BLaER1 treated with 17β-estradiol and CSF1 and Interleukin-3, amounts not matched to agents 10 nM and 100 nM (cell line): ENCODE measurements at regions not wholly inside any gene's neighbourhood (a gene's known extent, or its start where the extent isn't known, plus 50 kb on each side); places are given as distances from the start of the nearest gene placed in this dataset.

Experiments used
- H3K27ac ChIP-seq, 11 experiments: shearing (Covaris generic); formaldehyde crosslinking; 2 replicates each; pipeline ENCODE4 v1.8.1; 2022
- H3K27me3 ChIP-seq, 11 experiments: shearing (Covaris generic); formaldehyde crosslinking; 2 replicates each; pipeline ENCODE4 v1.8.1; 2022
- H3K36me3 ChIP-seq, 11 experiments: shearing (Covaris generic); formaldehyde crosslinking; 2 replicates each; pipeline ENCODE4 v1.8.1; 2022
- H3K4me1 ChIP-seq, 10 experiments: shearing (Covaris generic); formaldehyde crosslinking; 2 replicates each; pipeline ENCODE4 v1.8.1; 2022
- H3K4me2 ChIP-seq, 11 experiments: shearing (Covaris generic); formaldehyde crosslinking; 2 replicates each; pipeline ENCODE4 v1.8.1; 2022
- H3K4me3 ChIP-seq, 10 experiments: shearing (Covaris generic); formaldehyde crosslinking; 2 replicates each; pipeline ENCODE4 v1.8.1; 2022
- H3K9ac ChIP-seq, 11 experiments: shearing (Covaris generic); formaldehyde crosslinking; 2 replicates each; pipeline ENCODE4 v1.8.1; 2022
- H3K9me3 ChIP-seq, 11 experiments: shearing (Covaris generic); formaldehyde crosslinking; replicated peaks in 1 of 11; 2 replicates each; pipeline ENCODE4 v1.8.1; 2022
- H4K20me1 ChIP-seq, 11 experiments: shearing (Covaris generic); formaldehyde crosslinking; 2 replicates each; pipeline ENCODE4 v1.8.1; 2022
- Cebpa-rat ChIP-seq, 11 experiments: shearing (Covaris generic); IDR thresholded peaks; 2 replicates each; pipeline ENCODE4 v1.8.1; 2022

DNA sequence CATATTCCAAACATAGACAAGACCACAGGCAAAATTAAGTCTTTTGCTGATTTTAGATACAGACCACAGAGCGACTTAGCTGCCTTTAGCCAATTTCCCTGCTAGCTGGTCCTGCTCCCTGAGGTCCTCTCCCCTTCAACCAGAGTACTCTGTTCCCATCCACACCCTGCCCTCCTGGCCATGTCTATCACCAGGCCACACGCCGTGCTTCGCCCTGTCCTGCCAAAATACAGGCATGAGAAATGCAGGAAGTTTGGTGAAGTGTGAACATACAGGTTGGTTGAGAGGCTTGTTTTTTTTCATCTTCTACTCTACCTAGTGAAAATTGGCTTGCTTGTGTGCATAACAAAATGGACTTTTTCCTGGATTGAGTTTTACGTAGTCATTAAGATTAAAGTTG, 226.2 kb upstream of the TENM3 start:
- Histone ChIP-seq H3K4me3 (no peak overlapping the region), H3K27ac (no peak overlapping the region), H4K20me1 (no peaks in the 10 kb centered on the region), H3K36me3 (no peaks in the 10 kb centered on the region), H3K9me3 (no peaks in the 10 kb centered on the region), H3K4me2 (no peak overlapping the region), H3K27me3 (no peaks in the 10 kb centered on the region), H3K9ac (no peak overlapping the region), H3K4me1 (peaks cover 0 to 8% (median 4%) of the 10 kb centered on the region in 10 experiments; a peak in 9 of 20 replicates)
- TF ChIP-seq Cebpa-rat (IDR thresholded peaks at IDR 0.05): no peak

DNA sequence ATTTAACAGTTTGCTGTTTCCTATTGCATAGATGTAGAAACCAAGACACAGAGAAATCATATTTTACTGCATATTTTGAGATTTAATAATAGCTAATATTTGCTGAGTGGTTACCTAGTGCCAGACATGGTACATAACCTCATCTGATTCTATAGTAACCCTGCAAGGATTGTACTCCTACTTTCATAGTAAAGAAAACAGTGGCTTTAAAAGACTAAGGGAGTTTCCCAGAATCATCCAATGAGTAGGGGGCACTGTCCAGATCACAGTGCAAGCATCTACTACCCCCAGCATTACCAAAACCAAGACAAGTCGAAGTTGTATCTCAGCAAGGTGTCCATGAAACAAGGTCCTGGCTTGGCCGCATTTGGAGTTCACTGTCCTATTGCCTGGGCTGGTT, 224.5 kb upstream of the TENM3 start:
- no peak overlapping the region for H3K9ac ChIP-seq
- H3K9me3 ChIP-seq: no peaks in the 10 kb centered on the region
- no peak overlapping the region for H3K27ac ChIP-seq
- no peaks in the 10 kb centered on the region for H3K36me3 ChIP-seq
- no peak overlapping the region for H3K4me3 ChIP-seq
- H3K27me3 ChIP-seq: no peaks in the 10 kb centered on the region
- no peak for TF ChIP-seq Cebpa-rat (IDR thresholded peaks at IDR 0.05)
- H3K4me2 ChIP-seq: peak overlapping the region in 4 of 11 experiments; percentile 16 to 42 (median 38); a peak in 5 of 22 replicates
- no peaks in the 10 kb centered on the region for H4K20me1 ChIP-seq
- H3K4me1 ChIP-seq: peaks cover 0 to 8% (median 4%) of the 10 kb centered on the region in 10 experiments; a peak in 9 of 20 replicates

DNA sequence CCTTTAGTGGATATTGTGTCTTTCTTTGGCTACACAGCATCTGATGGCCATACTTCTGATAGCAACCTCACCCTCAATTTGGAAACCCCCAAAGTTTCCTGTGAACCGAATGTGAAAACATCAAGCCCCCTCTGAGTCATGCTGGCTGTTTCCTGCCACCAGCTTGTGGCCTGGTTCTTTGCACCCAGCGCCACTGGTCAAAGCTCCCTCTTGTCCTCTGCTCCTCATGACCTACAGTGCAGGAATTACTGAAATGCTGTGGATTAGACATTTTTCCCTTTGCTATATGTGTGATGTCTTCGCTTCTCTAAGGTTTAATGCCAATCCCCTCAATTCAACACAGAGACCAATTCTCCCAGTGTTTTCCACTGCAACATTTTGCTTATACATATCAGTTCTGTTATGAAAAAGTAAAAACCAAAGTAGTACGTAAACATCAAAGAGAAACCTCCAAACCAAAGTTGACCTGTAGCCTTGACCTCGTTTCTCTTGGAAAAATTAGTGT, 224.0 kb upstream of the TENM3 start:
- Histone ChIP-seq H3K4me1 (peaks cover 0 to 8% (median 4%) of the 10 kb centered on the region in 10 experiments; a peak in 9 of 20 replicates), H3K4me3 (no peak overlapping the region), H3K27me3 (no peaks in the 10 kb centered on the region), H4K20me1 (no peaks in the 10 kb centered on the region), H3K27ac (no peak overlapping the region), H3K9me3 (no peaks in the 10 kb centered on the region), H3K36me3 (no peaks in the 10 kb centered on the region), H3K9ac (no peak overlapping the region), H3K4me2 (peak overlapping the region in 4 of 11 experiments; percentile 16 to 42 (median 38); a peak in 5 of 22 replicates)
- TF ChIP-seq Cebpa-rat (IDR thresholded peaks at IDR 0.05): no peak

DNA sequence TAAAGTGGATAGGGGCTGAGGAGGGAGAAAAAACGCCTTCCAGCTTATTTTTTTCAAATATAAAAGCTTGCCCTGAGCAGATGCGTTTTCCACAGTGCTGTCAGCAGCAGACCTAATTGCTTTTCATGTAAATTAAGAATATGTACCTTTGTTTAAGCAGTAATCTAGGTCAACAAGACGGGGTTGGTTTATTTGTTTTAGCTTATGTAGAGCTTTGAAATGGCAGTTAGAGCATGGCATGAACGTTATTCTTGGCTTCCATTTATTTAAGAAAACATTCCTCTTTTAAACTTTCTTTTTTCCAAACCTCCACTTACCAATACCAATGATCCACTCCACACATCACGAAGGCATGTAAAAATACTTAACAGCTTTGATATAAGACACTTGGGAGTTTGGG, 220.3 kb upstream of the TENM3 start:
- peaks cover 0 to 8% (median 4%) of the 10 kb centered on the region in 10 experiments; a peak in 9 of 20 replicates for H3K4me1 ChIP-seq
- TF ChIP-seq Cebpa-rat (IDR thresholded peaks at IDR 0.05): no peak
- H3K9me3 ChIP-seq: peaks cover 10 to 17% (median 12%) of the 10 kb centered on the region in 11 experiments; a peak in 20 of 22 replicates
- H3K27ac ChIP-seq: no peak overlapping the region
- H3K27me3 ChIP-seq: no peaks in the 10 kb centered on the region
- H3K9ac ChIP-seq: no peak overlapping the region
- H4K20me1 ChIP-seq: no peaks in the 10 kb centered on the region
- no peak overlapping the region for H3K4me2 ChIP-seq
- no peak overlapping the region for H3K4me3 ChIP-seq
- H3K36me3 ChIP-seq: no peaks in the 10 kb centered on the region

DNA sequence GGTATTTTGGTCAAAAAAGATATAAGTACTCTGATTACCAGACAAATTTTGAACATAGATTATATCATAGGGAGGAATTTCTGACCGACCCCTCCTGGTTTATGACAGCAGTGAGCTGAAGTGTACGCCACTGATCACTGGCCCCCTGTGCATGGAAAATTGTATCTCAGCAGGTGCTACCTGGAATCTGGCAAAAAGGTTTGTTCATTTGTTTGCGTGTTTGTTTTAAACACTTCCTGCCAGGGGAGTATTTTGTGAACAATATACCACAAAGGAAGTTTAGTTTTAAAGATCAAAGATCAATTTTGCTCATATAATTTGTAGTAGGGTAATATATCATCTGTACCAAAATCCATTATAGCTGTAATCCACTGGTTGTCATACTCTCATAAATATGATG, 219.7 kb upstream of the TENM3 start:
- Histone ChIP-seq H3K27me3 (no peaks in the 10 kb centered on the region), H3K4me3 (no peak overlapping the region), H4K20me1 (no peaks in the 10 kb centered on the region), H3K9ac (no peak overlapping the region), H3K27ac (no peak overlapping the region), H3K4me1 (peaks cover 0 to 8% (median 4%) of the 10 kb centered on the region in 10 experiments; a peak in 9 of 20 replicates), H3K4me2 (no peak overlapping the region), H3K9me3 (peaks cover 10 to 17% (median 12%) of the 10 kb centered on the region in 11 experiments; a peak in 20 of 22 replicates), H3K36me3 (no peaks in the 10 kb centered on the region)
- TF ChIP-seq Cebpa-rat (IDR thresholded peaks at IDR 0.05): no peak

DNA sequence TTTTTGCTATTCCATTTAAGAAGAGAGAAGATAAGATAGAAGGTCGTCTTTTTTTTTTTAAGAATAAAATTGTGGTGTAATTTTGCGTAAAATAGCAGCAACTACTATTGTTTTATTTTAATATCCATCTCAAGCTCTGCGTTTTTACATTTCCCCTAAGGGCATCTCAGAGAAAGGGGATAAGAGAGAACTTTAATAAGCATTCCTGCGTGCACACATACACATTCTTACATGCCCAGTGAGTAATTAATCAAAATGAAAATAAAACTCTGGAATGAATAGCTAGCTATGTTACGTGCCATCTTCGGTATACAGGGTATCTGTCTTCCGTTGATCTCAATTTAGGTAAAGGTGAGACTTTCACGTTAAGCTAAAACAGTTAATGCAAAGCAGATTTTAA, 200.3 kb upstream of the TENM3 start:
- H3K27ac ChIP-seq: no peak overlapping the region
- no peaks in the 10 kb centered on the region for H4K20me1 ChIP-seq
- no peaks in the 10 kb centered on the region for H3K4me1 ChIP-seq
- TF ChIP-seq Cebpa-rat (IDR thresholded peaks at IDR 0.05): no peak
- H3K4me3 ChIP-seq: no peak overlapping the region
- H3K36me3 ChIP-seq: no peaks in the 10 kb centered on the region
- no peaks in the 10 kb centered on the region for H3K9me3 ChIP-seq
- no peak overlapping the region for H3K4me2 ChIP-seq
- no peaks in the 10 kb centered on the region for H3K27me3 ChIP-seq
- H3K9ac ChIP-seq: no peak overlapping the region

DNA sequence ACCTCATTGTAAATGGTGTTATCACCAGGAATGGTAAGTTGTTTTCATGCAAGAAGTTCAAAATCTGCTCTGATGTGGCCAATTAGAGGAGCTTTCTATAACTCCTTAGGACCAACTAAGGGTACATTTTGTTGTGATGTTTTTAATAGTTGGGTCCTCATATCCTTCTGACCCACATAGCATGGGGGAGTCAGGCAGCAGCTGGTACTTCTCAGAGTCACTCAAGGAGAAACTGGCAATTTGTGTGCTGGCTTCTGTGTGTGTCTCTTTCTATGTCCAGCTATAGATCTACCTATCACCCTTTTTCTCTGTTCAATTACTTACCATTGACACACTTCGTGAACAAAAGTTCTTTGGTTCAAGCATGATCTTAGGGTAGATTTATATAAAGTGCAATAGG, 194.3 kb upstream of the TENM3 start:
- no peaks in the 10 kb centered on the region for H3K9me3 ChIP-seq

DNA sequence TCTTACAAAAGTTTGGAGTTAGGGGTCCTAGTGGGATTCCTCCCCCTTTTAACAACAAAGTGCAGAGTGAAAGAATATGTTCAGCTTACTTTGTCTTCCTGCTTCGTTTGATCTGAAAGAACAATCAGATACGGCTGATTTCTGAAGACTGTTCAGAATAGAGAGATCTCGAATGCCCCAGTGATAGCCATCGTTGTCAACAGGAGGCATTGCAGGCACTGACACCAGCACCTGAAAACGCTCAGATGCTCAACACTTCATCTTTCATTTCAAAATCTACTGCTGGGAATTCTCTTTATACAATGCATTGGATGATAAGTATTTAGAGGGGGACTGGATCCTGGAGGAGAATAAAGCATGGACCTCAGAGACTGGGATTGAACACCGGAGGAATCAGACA, 186.3 kb upstream of the TENM3 start:
- Histone ChIP-seq H3K9ac (no peak overlapping the region), H3K4me2 (no peak overlapping the region), H3K27ac (no peak overlapping the region)

More for the DNA sequence above, 194.3 kb upstream of the TENM3 start:
- Histone ChIP-seq H3K4me1 (no peaks in the 10 kb centered on the region), H3K4me3 (no peak overlapping the region), H3K4me2 (no peak overlapping the region), H3K27ac (no peak overlapping the region), H3K36me3 (no peaks in the 10 kb centered on the region), H3K27me3 (no peaks in the 10 kb centered on the region), H4K20me1 (no peaks in the 10 kb centered on the region), H3K9ac (no peak overlapping the region)
- no peak for TF ChIP-seq Cebpa-rat (IDR thresholded peaks at IDR 0.05)

DNA sequence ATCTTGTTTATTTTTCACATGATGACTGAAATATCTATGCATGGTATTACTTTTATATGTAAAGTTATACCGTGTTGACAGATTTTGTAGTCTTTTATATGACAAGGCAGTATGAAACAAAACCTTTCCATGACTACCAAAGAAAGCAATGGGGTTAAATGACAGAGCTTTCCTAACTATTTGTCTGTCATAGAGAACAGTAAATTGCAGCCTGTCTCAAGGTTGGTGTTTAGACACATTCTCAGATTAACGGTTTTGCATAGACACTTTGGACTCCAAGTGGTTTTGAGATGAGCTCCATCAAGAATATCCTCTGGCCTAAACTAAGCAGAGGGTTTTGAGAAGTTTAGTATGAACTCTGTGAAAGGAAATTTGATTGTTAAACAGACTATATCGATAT, 180.7 kb upstream of the TENM3 start:
- no peaks in the 10 kb centered on the region for H4K20me1 ChIP-seq
- peaks cover 0 to 12% (median 0%) of the 10 kb centered on the region in 11 experiments; a peak in 1 of 22 replicates for H3K9me3 ChIP-seq
- no peak for TF ChIP-seq Cebpa-rat (IDR thresholded peaks at IDR 0.05)
- no peaks in the 10 kb centered on the region for H3K27me3 ChIP-seq
- H3K36me3 ChIP-seq: no peaks in the 10 kb centered on the region
- H3K9ac ChIP-seq: no peak overlapping the region
- peaks cover 0 to 8% (median 0%) of the 10 kb centered on the region in 10 experiments; a peak in 2 of 20 replicates for H3K4me1 ChIP-seq
- no peak overlapping the region for H3K4me3 ChIP-seq
- no peak overlapping the region for H3K4me2 ChIP-seq
- H3K27ac ChIP-seq: no peak overlapping the region

More for the DNA sequence above, 186.3 kb upstream of the TENM3 start:
- no peak for TF ChIP-seq Cebpa-rat (IDR thresholded peaks at IDR 0.05)
- no peaks in the 10 kb centered on the region for H3K27me3 ChIP-seq
- no peaks in the 10 kb centered on the region for H4K20me1 ChIP-seq
- H3K36me3 ChIP-seq: no peaks in the 10 kb centered on the region
- no peaks in the 10 kb centered on the region for H3K4me1 ChIP-seq
- no peak overlapping the region for H3K4me3 ChIP-seq
- no peaks in the 10 kb centered on the region for H3K9me3 ChIP-seq

DNA sequence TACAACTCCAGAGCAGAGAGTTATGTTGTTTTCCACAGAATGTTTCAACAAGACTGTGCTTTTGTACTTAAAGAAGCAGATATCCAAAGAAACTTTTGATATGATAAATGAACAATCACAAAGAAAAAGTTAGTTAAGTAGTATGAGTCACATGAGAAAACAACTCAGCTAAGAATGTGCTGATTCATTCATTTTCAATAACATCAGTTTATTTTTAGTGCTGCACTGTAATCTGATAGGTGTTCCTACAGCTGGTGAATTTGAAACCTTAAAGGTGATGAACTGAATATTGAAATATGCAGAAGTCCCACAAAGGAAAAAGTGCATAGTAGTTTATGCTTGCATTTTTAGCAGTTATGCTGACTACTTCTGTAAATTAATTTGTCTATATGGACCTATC, 180.3 kb upstream of the TENM3 start:
- Histone ChIP-seq H3K27me3 (no peaks in the 10 kb centered on the region), H3K4me3 (no peak overlapping the region), H3K36me3 (no peaks in the 10 kb centered on the region), H3K4me1 (peaks cover 0 to 8% (median 0%) of the 10 kb centered on the region in 10 experiments; a peak in 2 of 20 replicates), H4K20me1 (no peaks in the 10 kb centered on the region), H3K27ac (no peak overlapping the region), H3K4me2 (no peak overlapping the region), H3K9me3 (peaks cover 0 to 12% (median 0%) of the 10 kb centered on the region in 11 experiments; a peak in 1 of 22 replicates), H3K9ac (no peak overlapping the region)
- no peak for TF ChIP-seq Cebpa-rat (IDR thresholded peaks at IDR 0.05)
